Esophagus muscularis mucosa (tissue), 4 donors: ENCODE measurements at regions not wholly inside any gene's neighbourhood (a gene's known extent, or its start where the extent isn't known, plus 50 kb on each side); places are given as distances from the start of the nearest gene placed in this dataset.

Source experiments
- DNase-seq: peaks from one replicate; pipeline ENCODE4 v3.0.0-alpha.2; 2017; ENCODE audit errors: extremely low spot score
- H3K27ac ChIP-seq, 4 donors: fragments of 200-600 bp; sonication (generic); replicated peaks in 1 of 4; 1 replicate in 3 of 4; 2 replicates in 1 of 4; pipeline ENCODE4 v1.5.1; 2016 to 2019; ENCODE audit warnings: mild to moderate bottlenecking in 1 of 4
- H3K27me3 ChIP-seq, 4 donors: fragments of 200-600 bp; sonication (generic); one replicate each; pipeline versions ENCODE4 v1.5.1 to v1.6.0; 2016 to 2019
- H3K36me3 ChIP-seq, 4 donors: fragments of 200-600 bp; sonication (generic); one replicate each; pipeline ENCODE4 v1.5.1; 2016 to 2019
- H3K4me1 ChIP-seq, 4 donors: fragments of 200-600 bp; sonication (generic); one replicate each; pipeline ENCODE4 v1.5.1; 2016 to 2019
- H3K4me3 ChIP-seq, 4 donors: fragments of 200-600 bp; sonication (generic); 1 replicate in 2 of 4; 2 replicates in 2 of 4; pipeline ENCODE4 v1.5.1; 2016 to 2019; ENCODE audit warnings: mild to moderate bottlenecking in 4 of 4, moderate library complexity in 1 of 4
- H3K9me3 ChIP-seq, 4 donors: fragments of 200-600 bp; sonication (generic); 1 replicate in 3 of 4; 2 replicates in 1 of 4; pipeline ENCODE4 v1.5.1; 2016 to 2019
- CTCF ChIP-seq, 3 experiments: fragments of 200-600 bp in 2 of 3; fragments of 450-650 bp in 1 of 3; sonication (generic) in 2 of 3; IDR thresholded peaks; one replicate each; pipeline ENCODE4 v1.5.1; 2017 to 2019; ENCODE audit warnings: antibody characterized with exemption in 3 of 3, mild to moderate bottlenecking in 2 of 3, moderate library complexity in 1 of 3
- EP300 ChIP-seq: sonication (generic); formaldehyde crosslinking; IDR thresholded peaks from one replicate; pipeline ENCODE4 v1.6.1; 2017; ENCODE audit warnings: antibody characterized with exemption
- POLR2A ChIP-seq: fragments of 450-650 bp; IDR thresholded peaks from one replicate; pipeline ENCODE4 v1.6.1; 2017; ENCODE audit warnings: antibody characterized with exemption, moderate library complexity, mild to moderate bottlenecking, low read depth
- POLR2AphosphoS5 ChIP-seq, 2 donors: sonication (generic); formaldehyde crosslinking; IDR thresholded peaks; one replicate each; pipeline ENCODE4 v1.6.1; 2017; ENCODE audit warnings: antibody characterized with exemption in 2 of 2
- WGBS: methylation state at CpG from one replicate; pipeline ENCODE4 v1.1.5; 2018; 5-methylcytosine and 5-hydroxymethylcytosine counted together
- intact Hi-C: fragments of 100-400 bp; cut with DNase I; formaldehyde crosslinking; loops from one replicate; pipeline ENCODE4 v1.15.1; 2023

GRCh38 chr5:68151812-68152211 lies 63.7 kb upstream of the PIK3R1 start:
- TF ChIP-seq CTCF (IDR thresholded peaks at IDR 0.05) (no peak), POLR2A (no peak), POLR2AphosphoS5 (IDR thresholded peaks at IDR 0.05) (no peak), EP300 (no peak)
- Histone ChIP-seq H3K27me3 (no peaks in the 10 kb centered on the region), H3K4me1 (peaks cover 0 to 7% (median 6%) of the 10 kb centered on the region in 4 donors), H3K4me3 (no peak overlapping the region), H3K27ac (no peak overlapping the region), H3K9me3 (no peaks in the 10 kb centered on the region), H3K36me3 (no peaks in the 10 kb centered on the region)
- DNase-seq: no peak
- intact Hi-C loops: no loop called here
- 73% methylated on average over 4 of the region's 4 CpGs for WGBS

GRCh38 chr5:68149189-68149588 lies 66.4 kb upstream of the PIK3R1 start:
- no peak overlapping the region for H3K27ac ChIP-seq
- no peak for DNase-seq
- TF ChIP-seq POLR2A (no peak), POLR2AphosphoS5 (IDR thresholded peaks at IDR 0.05) (no peak), EP300 (no peak), CTCF (IDR thresholded peaks at IDR 0.05) (no peak)
- H3K4me3 ChIP-seq: no peak overlapping the region
- H3K27me3 ChIP-seq: no peaks in the 10 kb centered on the region
- intact Hi-C loops: no loop called here
- H3K4me1 ChIP-seq: peaks cover 0 to 7% (median 6%) of the 10 kb centered on the region in 4 donors
- H3K9me3 ChIP-seq: no peaks in the 10 kb centered on the region
- H3K36me3 ChIP-seq: no peaks in the 10 kb centered on the region
- WGBS: 84% methylated on average over 2 of the region's 2 CpGs

- intact Hi-C loops: no loop called here
- Histone ChIP-seq H3K4me1 (peaks cover 0 to 7% (median 6%) of the 10 kb centered on the region in 4 donors), H3K4me3 (no peak overlapping the region), H3K36me3 (no peaks in the 10 kb centered on the region), H3K9me3 (no peaks in the 10 kb centered on the region), H3K27me3 (no peaks in the 10 kb centered on the region), H3K27ac (no peak overlapping the region)
- WGBS: 82% methylated on average over 3 of the region's 3 CpGs
- TF ChIP-seq EP300: no peak
- TF ChIP-seq POLR2AphosphoS5 (IDR thresholded peaks at IDR 0.05): no peak
- TF ChIP-seq POLR2A: no peak
- TF ChIP-seq CTCF (IDR thresholded peaks at IDR 0.05): no peak
- DNase-seq: no peak
Observed at GRCh38 chr5:68148096-68148495, 67.5 kb upstream of the PIK3R1 start.

GRCh38 chr5:68147659-68148058 lies 67.9 kb upstream of the PIK3R1 start:
- H3K27me3 ChIP-seq: no peaks in the 10 kb centered on the region
- TF ChIP-seq EP300 (no peak), POLR2AphosphoS5 (IDR thresholded peaks at IDR 0.05) (no peak), CTCF (IDR thresholded peaks at IDR 0.05) (no peak), POLR2A (no peak)
- H3K27ac ChIP-seq: no peak overlapping the region
- WGBS: 85% methylated on average over 3 of the region's 3 CpGs
- intact Hi-C loops: no loop called here
- peaks cover 0 to 7% (median 6%) of the 10 kb centered on the region in 4 donors for H3K4me1 ChIP-seq
- no peak overlapping the region for H3K4me3 ChIP-seq
- H3K9me3 ChIP-seq: no peaks in the 10 kb centered on the region
- no peak for DNase-seq
- no peaks in the 10 kb centered on the region for H3K36me3 ChIP-seq

- 50% methylated on average over 4 of the region's 4 CpGs for WGBS
- no peaks in the 10 kb centered on the region for H3K36me3 ChIP-seq
- no peak for DNase-seq
- no peaks in the 10 kb centered on the region for H3K9me3 ChIP-seq
- no peak overlapping the region for H3K4me3 ChIP-seq
- no peaks in the 10 kb centered on the region for H3K27me3 ChIP-seq
- H3K4me1 ChIP-seq: peaks cover 0 to 19% (median 8%) of the 10 kb centered on the region in 4 donors
- no peak overlapping the region for H3K27ac ChIP-seq
- intact Hi-C loops: no loop called here
- TF ChIP-seq CTCF (IDR thresholded peaks at IDR 0.05): no peak
- no peak for TF ChIP-seq EP300
- TF ChIP-seq POLR2A: no peak
- TF ChIP-seq POLR2AphosphoS5 (IDR thresholded peaks at IDR 0.05): no peak
Observed at GRCh38 chr5:68141494-68141893, 74.1 kb upstream of the PIK3R1 start.
